GM19468 (cell line): ENCODE measurements at regions not wholly inside any gene's neighbourhood (a gene's known extent, or its start where the extent isn't known, plus 50 kb on each side); places are given as distances from the start of the nearest gene placed in this dataset.
"Not testable (repeated sequence)": the region's sequence is repeated elsewhere in the genome, so short reads cannot be mapped to it uniquely, and the experiment has no call there.

Experiments
- ATAC-seq: cut with Tn5 transposase; IDR thresholded peaks from one replicate; pipeline ENCODE4 v1.9.1; 2021; ENCODE audit warnings: mild to moderate bottlenecking, moderate library complexity, moderate number of reproducible peaks; ENCODE audit not compliant: unreplicated experiment; ENCODE audit errors: extremely low read depth

- no peak for ATAC-seq
Measured at GRCh38 chr5:28967848-28968247, 1929.5 kb upstream of the CDH9 start.

GRCh38 chr5:28961816-28962215 lies 1923.4 kb upstream of the CDH9 start:
- ATAC-seq, result no peak

GRCh38 chr5:28958581-28958980 lies 1920.2 kb upstream of the CDH9 start:
- no peak for ATAC-seq

- ATAC-seq, result no peak
Measured at GRCh38 chr5:28957450-28957849, 1919.1 kb upstream of the CDH9 start.

- no peak for ATAC-seq
Measured at GRCh38 chr5:28954074-28954473, 1915.7 kb upstream of the CDH9 start.

- no peak for ATAC-seq
Measured at GRCh38 chr5:28947865-28948264, 1909.5 kb upstream of the CDH9 start.

GRCh38 chr5:28945859-28946258 lies 1907.5 kb upstream of the CDH9 start:
- no peak for ATAC-seq

GRCh38 chr5:28929366-28929765 lies 1891.0 kb upstream of the CDH9 start:
- not testable (repeated sequence) for ATAC-seq

GRCh38 chr5:28928327-28928790 lies 1890.0 kb upstream of the CDH9 start:
- ATAC-seq, result not testable (repeated sequence)

GRCh38 chr5:28927559-28928326 lies 1889.4 kb upstream of the CDH9 start:
- no peak for ATAC-seq

GRCh38 chr5:28926422-28926821 lies 1888.0 kb upstream of the CDH9 start:
- no peak for ATAC-seq

GRCh38 chr5:28917631-28918030 lies 1879.2 kb upstream of the CDH9 start:
- no peak for ATAC-seq

GRCh38 chr5:28914297-28914696 lies 1875.9 kb upstream of the CDH9 start:
- ATAC-seq, result no peak

GRCh38 chr5:28903643-28904042 lies 1865.3 kb upstream of the CDH9 start:
- no peak for ATAC-seq

GRCh38 chr5:28896949-28897348 lies 1858.6 kb upstream of the CDH9 start:
- ATAC-seq, result no peak

GRCh38 chr5:28880936-28881335 lies 1842.5 kb upstream of the CDH9 start:
- ATAC-seq, result no peak

- no peak for ATAC-seq
Measured at GRCh38 chr5:28877050-28877449, 1838.7 kb upstream of the CDH9 start.

GRCh38 chr5:28864006-28864405 lies 1825.6 kb upstream of the CDH9 start:
- no peak for ATAC-seq

GRCh38 chr5:28862860-28863196 lies 1824.4 kb upstream of the CDH9 start:
- ATAC-seq, result no peak

GRCh38 chr5:28862137-28862859 lies 1823.9 kb upstream of the CDH9 start:
- no peak for ATAC-seq

- no peak for ATAC-seq
Measured at GRCh38 chr5:28855626-28856025, 1817.2 kb upstream of the CDH9 start.
